HepG2 (cell line): ENCODE measurements at regions not wholly inside any gene's neighbourhood (a gene's known extent, or its start where the extent isn't known, plus 50 kb on each side); places are given as distances from the start of the nearest gene placed in this dataset.

Source experiments
- ARHGAP35 ChIP-seq: sonication (generic); formaldehyde crosslinking; IDR thresholded peaks from 2 replicates; pipeline ENCODE4 v1.9.0; 2022; ENCODE audit warnings: mild to moderate bottlenecking, inconsistent platforms, moderate library complexity, missing genetic modification reagents, borderline replicate concordance
- CERS6 ChIP-seq: sonication (generic); formaldehyde crosslinking; IDR thresholded peaks from 2 replicates; pipeline ENCODE4 v1.5.0; 2020; ENCODE audit warnings: missing genetic modification reagents
- DPF2 ChIP-seq: sonication (generic); formaldehyde crosslinking; IDR thresholded peaks from 2 replicates; pipeline ENCODE4 v1.4.0; 2020; ENCODE audit warnings: mild to moderate bottlenecking, low read depth, missing genetic modification reagents, borderline replicate concordance
- EZH2 ChIP-seq: conservative IDR thresholded peaks from 2 replicates; pipeline ENCODE4 v1.6.1; 2012; ENCODE audit warnings: mild to moderate bottlenecking, low read depth, low read length, moderate library complexity
- JUN ChIP-seq: sonication (generic); formaldehyde crosslinking; IDR thresholded peaks from 2 replicates; pipeline ENCODE4 v1.4.0; 2020; ENCODE audit warnings: mild to moderate bottlenecking, missing genetic modification reagents
- LBX2 ChIP-seq: sonication (generic); formaldehyde crosslinking; IDR thresholded peaks from 2 replicates; pipeline ENCODE4 v1.5.0; 2020; ENCODE audit warnings: missing genetic modification reagents, mild to moderate bottlenecking, borderline replicate concordance
- PHF20 ChIP-seq: sonication (generic); formaldehyde crosslinking; IDR thresholded peaks from 2 replicates; pipeline ENCODE4 v1.5.0; 2020; ENCODE audit warnings: mild to moderate bottlenecking, missing genetic modification reagents
- SP140L ChIP-seq: sonication (generic); formaldehyde crosslinking; IDR thresholded peaks from 2 replicates; pipeline ENCODE4 v1.4.0; 2020; ENCODE audit warnings: missing genetic modification reagents, borderline replicate concordance
- USF2 ChIP-seq, 2 experiments: sonication (generic) in 1 of 2; formaldehyde crosslinking in 1 of 2; IDR thresholded peaks; 2 replicates each; pipeline versions ENCODE4 v1.5.1 to v1.6.1; 2011 to 2020; ENCODE audit warnings: borderline replicate concordance in 1 of 2, low read depth in 1 of 2, low read length in 1 of 2, mild to moderate bottlenecking in 1 of 2, missing genetic modification reagents in 1 of 2, moderate library complexity in 1 of 2
- ZBTB21 ChIP-seq: sonication (generic); formaldehyde crosslinking; IDR thresholded peaks from 2 replicates; pipeline ENCODE4 v1.4.0; 2020; ENCODE audit warnings: missing genetic modification reagents
- ZFP62 ChIP-seq: sonication (generic); formaldehyde crosslinking; IDR thresholded peaks from 2 replicates; pipeline ENCODE4 v1.4.0; 2020; ENCODE audit warnings: missing genetic modification reagents
- ZNF335 ChIP-seq: sonication (generic); formaldehyde crosslinking; IDR thresholded peaks from 2 replicates; pipeline ENCODE4 v1.4.0; 2020; ENCODE audit warnings: missing genetic modification reagents

GRCh38 chr9:71515626-71516025 lies 252.7 kb downstream of the CEMIP2 start:
- no peak for TF ChIP-seq ZNF335 (CRISPR knock-in tag)
- no peak for TF ChIP-seq DPF2 (CRISPR knock-in tag)
- TF ChIP-seq LBX2: no peak
- no peak for TF ChIP-seq USF2 (IDR thresholded peaks at IDR 0.05; ENCODE audit: low read depth, low read length)
- TF ChIP-seq USF2 (CRISPR knock-in tag; IDR thresholded peaks at IDR 0.05; ENCODE audit: borderline replicate concordance): no peak
- TF ChIP-seq JUN (CRISPR knock-in tag): no peak
- no peak for TF ChIP-seq EZH2
- TF ChIP-seq ZFP62 (CRISPR knock-in tag): no peak
- no peak for TF ChIP-seq ARHGAP35
- TF ChIP-seq SP140L (CRISPR knock-in tag): no peak
- no peak for TF ChIP-seq CERS6 (CRISPR knock-in tag)
- TF ChIP-seq PHF20 (CRISPR knock-in tag): no peak
- TF ChIP-seq ZBTB21 (CRISPR knock-in tag): no peak
